Effector memory CD8-positive, alpha-beta T cell (primary cell): ENCODE measurements at regions not wholly inside any gene's neighbourhood (a gene's known extent, or its start where the extent isn't known, plus 50 kb on each side); places are given as distances from the start of the nearest gene placed in this dataset.

Experiments
- ATAC-seq: fragments of 150-1000 bp; cut with Tn5 transposase; replicated peaks from 2 replicates; pipeline ENCODE4 v1.10.0; 2021; ENCODE audit warnings: mild to moderate bottlenecking, moderate library complexity
- DNase-seq, 3 experiments: peaks; one replicate each; pipeline ENCODE4 v3.0.0; 2021
- H3K27ac Mint-ChIP-seq, 2 donors: one replicate each; pipeline ENCODE4 v1.8.0; 2022; ENCODE audit warnings: mild to moderate bottlenecking in 2 of 2, mixed read lengths in 2 of 2, moderate library complexity in 2 of 2
- H3K27me3 Mint-ChIP-seq, 2 donors: one replicate each; pipeline ENCODE4 v1.8.0; 2022; ENCODE audit warnings: mixed read lengths in 2 of 2
- H3K36me3 Mint-ChIP-seq: one replicate; pipeline ENCODE4 v1.8.0; 2022; ENCODE audit warnings: mild to moderate bottlenecking, moderate library complexity, mixed read lengths; ENCODE audit not compliant: insufficient read depth
- H3K4me1 Mint-ChIP-seq, 2 donors: one replicate each; pipeline ENCODE4 v1.8.0; 2022; ENCODE audit warnings: low read depth in 2 of 2, mixed read lengths in 2 of 2
- H3K4me3 Mint-ChIP-seq, 2 donors: one replicate each; pipeline ENCODE4 v1.8.0; 2022; ENCODE audit warnings: mild to moderate bottlenecking in 2 of 2, mixed read lengths in 2 of 2, moderate library complexity in 2 of 2
- H3K9me3 Mint-ChIP-seq, 2 donors: one replicate each; pipeline ENCODE4 v1.8.0; 2022; ENCODE audit warnings: mixed read lengths in 2 of 2

DNA sequence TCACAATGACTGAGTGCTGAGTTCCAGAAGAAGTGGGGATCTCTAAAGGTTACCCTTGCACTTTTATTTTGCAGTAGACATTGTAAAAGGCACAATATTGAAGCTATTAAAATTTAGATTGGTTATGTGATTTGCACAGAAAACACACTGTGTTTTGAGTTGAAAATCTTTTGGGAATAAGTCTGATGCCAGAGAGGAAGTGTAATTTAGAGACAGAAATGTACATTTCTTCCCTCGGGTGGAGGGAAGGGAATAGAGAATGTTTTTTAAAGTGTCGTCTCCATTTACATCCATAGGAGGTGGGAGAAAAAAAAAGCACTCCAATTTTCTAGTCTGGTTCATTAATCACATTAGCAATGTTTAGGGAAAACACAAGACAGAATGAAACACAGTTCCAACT, 465.8 kb downstream of the OLFM4 start:
- Mint-ChIP-seq H3K27ac (no peak overlapping the region), H3K4me3 (no peak overlapping the region), H3K36me3 (peaks cover 3% of the 10 kb centered on the region), H3K27me3 (no peaks in the 10 kb centered on the region), H3K4me1 (no peaks in the 10 kb centered on the region), H3K9me3 (peaks cover 8% of the 10 kb centered on the region in 2 donors)
- DNase-seq = no peak
- no peak for ATAC-seq

- Mint-ChIP-seq H3K27me3 (no peaks in the 10 kb centered on the region), H3K36me3 (peaks cover 3% of the 10 kb centered on the region), H3K4me3 (no peak overlapping the region), H3K4me1 (no peaks in the 10 kb centered on the region), H3K27ac (no peak overlapping the region), H3K9me3 (peaks cover 8 to 14% of the 10 kb centered on the region in 2 donors)
- no peak for ATAC-seq
- DNase-seq = no peak
These were observed 471.0 kb downstream of the OLFM4 start for GRCh38 chr13:53499576-53500133.

DNA sequence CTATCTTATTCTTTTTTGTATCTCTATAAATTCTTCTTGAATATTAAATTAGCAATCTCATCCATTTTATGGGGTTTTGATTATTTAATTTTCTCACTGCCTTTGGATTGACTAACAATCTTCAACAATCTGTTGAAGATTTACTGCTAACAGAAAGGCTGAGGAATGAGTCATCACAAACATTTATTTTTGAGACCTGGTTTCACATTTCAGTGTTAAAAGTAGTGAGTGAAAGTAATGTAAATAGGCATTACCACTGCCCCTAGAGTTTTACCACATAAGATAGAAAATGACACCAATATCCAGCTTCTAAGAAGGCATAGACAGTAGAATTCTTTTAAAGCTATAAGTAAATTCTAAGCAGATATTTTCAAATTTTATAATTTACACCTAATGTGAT, 472.8 kb downstream of the OLFM4 start:
- H3K4me1 Mint-ChIP-seq = no peaks in the 10 kb centered on the region
- peaks cover 8 to 14% of the 10 kb centered on the region in 2 donors for H3K9me3 Mint-ChIP-seq
- DNase-seq (no peak), ATAC-seq (no peak)
- no peak overlapping the region for H3K27ac Mint-ChIP-seq
- peaks cover 3% of the 10 kb centered on the region for H3K36me3 Mint-ChIP-seq
- H3K27me3 Mint-ChIP-seq = no peaks in the 10 kb centered on the region
- H3K4me3 Mint-ChIP-seq = no peak overlapping the region

DNA sequence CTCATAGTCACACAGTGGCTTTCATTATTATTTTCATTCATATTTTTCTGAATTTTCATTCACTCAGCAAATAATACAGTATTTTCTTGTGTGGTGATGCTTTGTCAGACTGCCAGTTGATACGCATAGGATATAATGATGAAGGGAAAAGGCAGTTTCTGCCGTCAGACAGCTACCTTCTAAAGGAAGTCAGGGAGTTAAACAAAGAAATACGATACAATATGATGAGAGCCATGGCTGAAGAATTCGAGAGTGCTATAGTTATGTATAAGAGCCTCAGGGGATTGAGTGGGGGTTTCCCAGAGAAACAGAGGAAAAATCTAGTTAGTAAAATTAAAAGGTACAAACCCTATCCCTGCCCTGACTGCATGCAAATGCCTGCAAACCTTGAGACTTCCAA, 479.1 kb downstream of the OLFM4 start:
- H3K27ac Mint-ChIP-seq = no peak overlapping the region
- no peaks in the 10 kb centered on the region for H3K4me1 Mint-ChIP-seq
- no peaks in the 10 kb centered on the region for H3K36me3 Mint-ChIP-seq
- ATAC-seq (no peak), DNase-seq (no peak)
- peaks cover 7 to 10% of the 10 kb centered on the region in 2 donors for H3K9me3 Mint-ChIP-seq
- no peak overlapping the region for H3K4me3 Mint-ChIP-seq
- no peaks in the 10 kb centered on the region for H3K27me3 Mint-ChIP-seq

DNA sequence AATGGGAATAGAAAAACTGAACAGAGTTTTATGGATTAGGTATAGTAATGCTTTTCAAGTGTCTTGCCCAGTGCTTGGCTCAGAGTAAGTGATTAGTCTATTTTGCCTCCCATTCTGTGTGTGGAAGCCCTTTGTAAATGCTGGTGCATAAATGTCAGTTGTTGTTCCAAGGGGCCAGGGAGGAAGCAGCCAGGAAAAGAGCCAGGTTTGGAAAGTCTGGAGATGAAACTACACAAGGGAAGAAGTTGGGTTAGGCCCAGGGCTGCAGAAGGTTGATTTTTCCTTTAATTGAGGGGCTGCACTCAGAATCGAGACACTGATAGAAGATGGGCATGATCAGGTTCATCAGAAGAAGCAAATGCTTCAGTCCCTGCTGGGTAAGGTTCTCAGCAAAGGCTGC, 484.0 kb downstream of the OLFM4 start:
- Mint-ChIP-seq H3K27ac (no peak overlapping the region), H3K9me3 (peaks cover 0 to 6% of the 10 kb centered on the region in 2 donors), H3K4me1 (no peaks in the 10 kb centered on the region), H3K27me3 (no peaks in the 10 kb centered on the region), H3K36me3 (no peaks in the 10 kb centered on the region), H3K4me3 (no peak overlapping the region)
- DNase-seq (no peak), ATAC-seq (no peak)

GRCh38 chr13:53513226-53513625, 484.6 kb downstream of the OLFM4 start:
- DNase-seq = no peak
- peaks cover 0 to 6% of the 10 kb centered on the region in 2 donors for H3K9me3 Mint-ChIP-seq
- H3K27ac Mint-ChIP-seq = no peak overlapping the region
- H3K4me1 Mint-ChIP-seq = no peaks in the 10 kb centered on the region
- H3K27me3 Mint-ChIP-seq = no peaks in the 10 kb centered on the region
- no peaks in the 10 kb centered on the region for H3K36me3 Mint-ChIP-seq
- ATAC-seq = no peak
- H3K4me3 Mint-ChIP-seq = no peak overlapping the region

DNA sequence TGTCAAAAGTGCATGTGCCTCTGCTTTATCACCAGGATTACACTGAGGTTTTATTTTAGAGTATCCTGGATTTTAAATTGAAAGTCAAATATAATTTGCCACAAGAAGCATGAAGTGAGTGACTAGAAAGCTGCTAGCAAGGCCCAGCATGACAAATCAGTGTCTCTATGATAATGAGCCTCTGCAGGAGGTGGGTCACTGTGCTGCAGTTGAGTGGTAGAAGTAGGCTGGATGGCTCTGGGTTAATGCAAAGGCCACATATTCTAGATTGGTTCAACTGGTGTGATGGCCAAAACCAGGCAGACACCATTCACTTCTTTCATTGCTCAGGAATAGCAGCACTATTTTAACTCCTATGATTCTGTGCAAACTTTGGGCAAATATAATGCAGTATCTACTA, 491.5 kb downstream of the OLFM4 start:
- DNase-seq (no peak), ATAC-seq (no peak)
- no peaks in the 10 kb centered on the region for H3K4me1 Mint-ChIP-seq
- H3K4me3 Mint-ChIP-seq = no peak overlapping the region
- no peak overlapping the region for H3K27ac Mint-ChIP-seq
- no peaks in the 10 kb centered on the region for H3K36me3 Mint-ChIP-seq
- H3K9me3 Mint-ChIP-seq = peaks cover 5 to 6% of the 10 kb centered on the region in 2 donors
- no peaks in the 10 kb centered on the region for H3K27me3 Mint-ChIP-seq

GRCh38 chr13:53522034-53522433, 493.4 kb downstream of the OLFM4 start:
- Mint-ChIP-seq H3K4me1 (no peaks in the 10 kb centered on the region), H3K4me3 (no peak overlapping the region), H3K27ac (no peak overlapping the region), H3K36me3 (no peaks in the 10 kb centered on the region), H3K27me3 (no peaks in the 10 kb centered on the region), H3K9me3 (peaks cover 5 to 9% of the 10 kb centered on the region in 2 donors)
- no peak for DNase-seq
- ATAC-seq = no peak

DNA sequence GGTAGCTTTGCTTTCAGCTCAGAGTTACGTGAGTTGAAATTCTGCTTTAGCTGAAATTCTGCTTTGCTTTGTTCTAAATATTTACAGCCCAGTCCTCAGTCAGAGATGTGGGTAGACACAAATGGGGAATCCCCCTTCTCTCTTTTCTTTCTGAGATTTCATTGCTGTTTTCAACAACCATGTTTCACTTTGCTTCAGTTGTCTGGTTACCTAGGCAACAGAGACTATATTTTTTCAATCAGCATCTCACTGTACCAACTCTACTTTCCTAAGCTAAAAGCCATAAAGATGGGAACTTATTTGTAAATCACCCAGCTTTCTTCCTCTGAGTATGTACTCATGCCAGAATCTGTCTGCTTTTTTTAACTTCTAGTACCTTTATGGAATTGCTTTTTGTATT, 509.0 kb downstream of the OLFM4 start:
- no peaks in the 10 kb centered on the region for H3K36me3 Mint-ChIP-seq
- no peak overlapping the region for H3K27ac Mint-ChIP-seq
- no peaks in the 10 kb centered on the region for H3K27me3 Mint-ChIP-seq
- no peaks in the 10 kb centered on the region for H3K4me1 Mint-ChIP-seq
- H3K4me3 Mint-ChIP-seq = no peak overlapping the region
- H3K9me3 Mint-ChIP-seq = peaks cover 5 to 17% of the 10 kb centered on the region in 2 donors
- no peak for ATAC-seq
- DNase-seq = no peak

DNA sequence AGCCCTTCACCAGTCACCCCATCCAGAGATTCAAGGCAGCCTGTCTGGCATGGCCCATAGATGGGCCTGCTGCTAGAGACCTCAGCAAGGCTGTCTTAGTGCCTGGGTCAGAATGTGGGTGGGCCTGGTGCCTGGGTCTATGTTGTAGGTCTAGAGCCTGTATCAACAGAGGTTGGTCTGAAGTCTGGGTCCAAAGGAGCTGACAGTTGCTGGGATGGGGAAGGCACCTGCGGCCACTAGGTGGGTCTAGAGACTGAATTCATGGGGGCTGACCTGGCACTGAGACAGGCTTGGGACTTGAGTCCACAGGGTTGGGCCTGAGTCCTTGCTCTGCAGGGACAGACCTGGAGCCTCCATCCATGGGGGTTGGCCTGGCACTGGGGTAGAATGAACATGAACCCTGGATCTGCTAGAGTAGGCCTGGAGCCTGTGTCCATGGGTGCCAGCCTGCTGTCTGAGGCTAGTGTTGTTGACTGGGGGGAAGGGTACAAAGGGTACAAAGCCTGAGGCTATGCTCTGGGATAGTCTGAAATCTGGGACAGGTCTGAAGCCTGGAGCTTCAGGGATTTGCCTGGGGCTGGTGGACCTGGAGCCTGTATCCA, 516.8 kb downstream of the OLFM4 start:
- Mint-ChIP-seq H3K9me3 (peaks cover 9 to 23% of the 10 kb centered on the region in 2 donors), H3K4me1 (no peaks in the 10 kb centered on the region), H3K4me3 (no peak overlapping the region), H3K27ac (no peak overlapping the region), H3K27me3 (no peaks in the 10 kb centered on the region), H3K36me3 (no peaks in the 10 kb centered on the region)
- ATAC-seq (no peak), DNase-seq (no peak)

GRCh38 chr13:53560556-53560955, 531.9 kb downstream of the OLFM4 start:
- Mint-ChIP-seq H3K27me3 (no peaks in the 10 kb centered on the region), H3K9me3 (peaks cover 0 to 4% of the 10 kb centered on the region in 2 donors), H3K27ac (no peak overlapping the region), H3K4me3 (no peak overlapping the region), H3K4me1 (no peaks in the 10 kb centered on the region), H3K36me3 (no peaks in the 10 kb centered on the region)
- DNase-seq (no peak), ATAC-seq (no peak)

DNA sequence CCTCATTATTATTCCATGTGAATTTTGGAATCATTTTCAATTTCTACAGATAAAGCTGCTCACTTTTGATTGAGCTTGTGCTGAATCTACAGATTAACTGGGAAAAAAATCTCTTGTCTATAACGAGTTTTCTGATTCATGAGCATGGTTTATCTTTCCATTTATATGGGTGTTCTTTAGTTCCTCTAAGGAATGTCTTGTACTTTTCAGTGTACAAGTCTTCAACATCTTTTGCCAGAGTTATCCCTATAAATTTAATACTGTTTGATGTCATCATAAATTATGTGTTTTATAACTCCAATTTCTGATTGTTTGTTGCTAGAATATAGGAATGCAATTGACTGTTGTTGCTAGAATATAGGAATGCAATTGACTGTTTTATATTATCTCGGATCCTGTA, 533.8 kb downstream of the OLFM4 start:
- DNase-seq (no peak), ATAC-seq (no peak)
- no peaks in the 10 kb centered on the region for H3K4me1 Mint-ChIP-seq
- H3K9me3 Mint-ChIP-seq = peaks cover 4 to 7% of the 10 kb centered on the region in 2 donors
- no peak overlapping the region for H3K27ac Mint-ChIP-seq
- no peaks in the 10 kb centered on the region for H3K27me3 Mint-ChIP-seq
- H3K4me3 Mint-ChIP-seq = no peak overlapping the region
- H3K36me3 Mint-ChIP-seq = no peaks in the 10 kb centered on the region

DNA sequence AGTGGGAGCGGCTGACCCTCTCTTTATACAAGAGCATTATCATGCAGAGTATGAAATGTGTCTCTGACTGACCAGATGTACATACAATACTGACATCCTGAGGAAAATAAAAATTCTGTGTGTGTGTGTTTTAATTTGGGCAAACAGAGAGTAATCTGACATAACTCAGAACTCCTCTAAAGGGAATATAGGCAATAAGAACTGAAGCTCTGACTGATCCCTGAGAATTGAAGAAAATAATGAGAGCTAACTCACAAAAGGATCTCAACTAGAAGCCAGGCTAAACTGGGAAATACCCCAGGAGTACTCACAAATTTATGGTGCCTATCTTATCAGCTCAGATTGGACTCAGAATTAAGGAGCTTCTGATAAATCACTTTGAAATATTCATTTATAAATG, 539.9 kb downstream of the OLFM4 start:
- Mint-ChIP-seq H3K4me3 (no peak overlapping the region), H3K27me3 (no peaks in the 10 kb centered on the region), H3K9me3 (peaks cover 6 to 18% of the 10 kb centered on the region in 2 donors), H3K36me3 (no peaks in the 10 kb centered on the region), H3K27ac (no peak overlapping the region), H3K4me1 (no peaks in the 10 kb centered on the region)
- no peak for ATAC-seq
- DNase-seq = no peak

DNA sequence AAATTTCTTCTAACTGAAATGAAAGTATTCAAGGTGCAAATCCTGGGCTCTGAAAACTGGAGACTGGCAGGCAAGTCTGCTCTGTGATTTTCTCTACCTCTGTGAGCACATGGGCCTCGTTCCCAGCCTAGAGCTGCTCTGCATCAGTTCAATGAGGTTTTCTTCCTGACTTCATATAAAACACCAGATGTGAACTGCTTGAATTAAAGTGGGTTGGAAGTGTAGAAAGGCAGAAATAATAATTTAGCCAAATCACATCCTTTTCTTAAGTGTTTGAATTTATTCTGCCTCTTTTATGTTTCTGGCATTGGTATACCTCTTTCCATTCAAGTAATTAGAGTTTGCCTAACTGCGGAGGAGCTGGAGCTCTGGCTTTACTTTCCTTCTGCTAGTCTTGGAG, 540.8 kb downstream of the OLFM4 start:
- H3K27me3 Mint-ChIP-seq = no peaks in the 10 kb centered on the region
- no peaks in the 10 kb centered on the region for H3K36me3 Mint-ChIP-seq
- no peak for DNase-seq
- no peak overlapping the region for H3K4me3 Mint-ChIP-seq
- no peak overlapping the region for H3K27ac Mint-ChIP-seq
- ATAC-seq = no peak
- no peaks in the 10 kb centered on the region for H3K4me1 Mint-ChIP-seq
- H3K9me3 Mint-ChIP-seq = peaks cover 4 to 18% of the 10 kb centered on the region in 2 donors
